ENCODE measurements at regions not wholly inside any gene's neighbourhood (a gene's known extent, or its start where the extent isn't known, plus 50 kb on each side); places are given as distances from the start of the nearest gene placed in this dataset.

DNA sequence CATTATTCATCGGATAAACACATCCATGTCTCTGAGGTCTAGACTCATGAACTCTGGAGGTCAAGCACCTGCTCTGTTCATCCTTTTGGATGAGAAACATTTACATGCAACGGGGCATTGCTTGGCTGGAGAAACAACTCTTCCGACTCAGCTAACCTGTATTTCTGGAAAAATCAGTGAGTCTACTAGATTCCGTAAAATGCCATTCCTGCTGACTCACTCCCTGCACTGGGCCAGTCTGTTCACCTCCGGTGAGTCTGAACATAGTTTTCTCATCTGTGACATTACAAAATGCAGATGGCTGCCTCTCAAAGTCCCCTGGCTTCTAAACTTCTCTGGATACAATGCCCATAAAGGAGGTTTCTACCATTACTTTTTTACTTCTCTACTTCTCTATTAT is 185.7 kb upstream of the HS3ST1 start:
- POLR2A ChIA-PET (ENCODE audit: partially characterized antibody) = no interaction called here
- FAIRE-seq (no peak), DNase-seq (ENCODE audit: low read depth in 1 of 2, low spot score in 2 of 2) (no peak)
- Histone ChIP-seq H3K18ac (ENCODE audit: extremely low read depth, low read length) (no peak overlapping the region), H2BK120ac (replicated peaks; ENCODE audit: low read depth, low read length) (no peak overlapping the region), H3K56ac (replicated peaks; ENCODE audit: insufficient read length, low read depth, low read length) (no peak overlapping the region), H3K27ac (ENCODE audit: low read depth, low read length) (no peak overlapping the region), H3K36me3 (ENCODE audit: control insufficient read depth in 2 of 4, insufficient read depth in 4 of 4, low read length in 3 of 4) (no peaks in the 10 kb centered on the region), H3K79me1 (ENCODE audit: low read depth, low read length) (no peaks in the 10 kb centered on the region), H3K27me3 (replicated peaks in 1 of 4; ENCODE audit: control insufficient read depth in 3 of 4, extremely low read depth in 1 of 4, insufficient read depth in 3 of 4, low read length in 3 of 4) (no peaks in the 10 kb centered on the region), H3K23me2 (ENCODE audit: low read depth, low read length) (no peaks in the 10 kb centered on the region), H4K8ac (ENCODE audit: extremely low read depth, insufficient read depth, low read length) (no peak overlapping the region), H3K4me3 (ENCODE audit: extremely low read depth in 1 of 4, insufficient read depth in 2 of 4, low read depth in 3 of 4, low read length in 4 of 4) (no peak overlapping the region), H2BK5ac (ENCODE audit: low read depth, low read length) (no peak overlapping the region), H3K9me3 (ENCODE audit: insufficient read depth in 2 of 2, low read depth in 1 of 2, low read length in 1 of 2) (no peaks in the 10 kb centered on the region), H2BK12ac (ENCODE audit: low read depth, low read length) (no peak overlapping the region), H4K5ac (ENCODE audit: insufficient read length, low read depth, low read length) (no peak overlapping the region), H3K14ac (ENCODE audit: insufficient read length) (no peak overlapping the region), H3K79me2 (ENCODE audit: control insufficient read depth in 1 of 2, insufficient read depth in 2 of 2, low read length in 2 of 2) (no peaks in the 10 kb centered on the region), H4K20me1 (replicated peaks in 1 of 2; ENCODE audit: control insufficient read depth in 1 of 2, insufficient read depth in 2 of 2, low read length in 2 of 2) (no peaks in the 10 kb centered on the region), H3K4me2 (ENCODE audit: insufficient read depth in 1 of 2, low read depth in 2 of 2, low read length in 2 of 2) (no peak overlapping the region), H3K9ac (replicated peaks in 1 of 4; ENCODE audit: extremely low read depth in 1 of 4, low read depth in 3 of 4, low read length in 3 of 4) (no peak overlapping the region), H3K23ac (ENCODE audit: insufficient read length) (no peak overlapping the region), H3K4ac (replicated peaks; ENCODE audit: insufficient read length, low read depth, low read length) (no peak overlapping the region), H2AFZ (ENCODE audit: low read length) (peak overlapping the region; percentile 71; the same call in 1 of the 2 replicates), H4K91ac (replicated peaks; ENCODE audit: insufficient read length, low read length) (no peak overlapping the region), H2BK15ac (ENCODE audit: low read length) (no peak overlapping the region), H2AK5ac (ENCODE audit: low read depth, low read length) (no peak overlapping the region), H3K4me1 (replicated peaks in 1 of 4; ENCODE audit: control insufficient read depth in 3 of 4, insufficient read depth in 4 of 4, low read length in 3 of 4) (no peaks in the 10 kb centered on the region), H2BK20ac (ENCODE audit: low read length) (no peak overlapping the region)
- TF ChIP-seq CHD2 (IDR thresholded peaks at IDR 0.05; ENCODE audit: low read length) (no peak), HDAC6 (IDR thresholded peaks at IDR 0.05; ENCODE audit: low read depth, low read length) (no peak), CHD1 (IDR thresholded peaks at IDR 0.05; ENCODE audit: low read depth, low read length) (no peak)
- TF ChIP-seq, protein P1, sequence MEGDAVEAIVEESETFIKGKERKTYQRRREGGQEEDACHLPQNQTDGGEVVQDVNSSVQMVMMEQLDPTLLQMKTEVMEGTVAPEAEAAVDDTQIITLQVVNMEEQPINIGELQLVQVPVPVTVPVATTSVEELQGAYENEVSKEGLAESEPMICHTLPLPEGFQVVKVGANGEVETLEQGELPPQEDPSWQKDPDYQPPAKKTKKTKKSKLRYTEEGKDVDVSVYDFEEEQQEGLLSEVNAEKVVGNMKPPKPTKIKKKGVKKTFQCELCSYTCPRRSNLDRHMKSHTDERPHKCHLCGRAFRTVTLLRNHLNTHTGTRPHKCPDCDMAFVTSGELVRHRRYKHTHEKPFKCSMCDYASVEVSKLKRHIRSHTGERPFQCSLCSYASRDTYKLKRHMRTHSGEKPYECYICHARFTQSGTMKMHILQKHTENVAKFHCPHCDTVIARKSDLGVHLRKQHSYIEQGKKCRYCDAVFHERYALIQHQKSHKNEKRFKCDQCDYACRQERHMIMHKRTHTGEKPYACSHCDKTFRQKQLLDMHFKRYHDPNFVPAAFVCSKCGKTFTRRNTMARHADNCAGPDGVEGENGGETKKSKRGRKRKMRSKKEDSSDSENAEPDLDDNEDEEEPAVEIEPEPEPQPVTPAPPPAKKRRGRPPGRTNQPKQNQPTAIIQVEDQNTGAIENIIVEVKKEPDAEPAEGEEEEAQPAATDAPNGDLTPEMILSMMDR (IDR thresholded peaks at IDR 0.05; ENCODE audit: control extremely low read depth in 1 of 3, insufficient read depth in 1 of 3, low read depth in 1 of 3, low read length in 3 of 3) = no peak
- TF ChIP-seq, protein P2, sequence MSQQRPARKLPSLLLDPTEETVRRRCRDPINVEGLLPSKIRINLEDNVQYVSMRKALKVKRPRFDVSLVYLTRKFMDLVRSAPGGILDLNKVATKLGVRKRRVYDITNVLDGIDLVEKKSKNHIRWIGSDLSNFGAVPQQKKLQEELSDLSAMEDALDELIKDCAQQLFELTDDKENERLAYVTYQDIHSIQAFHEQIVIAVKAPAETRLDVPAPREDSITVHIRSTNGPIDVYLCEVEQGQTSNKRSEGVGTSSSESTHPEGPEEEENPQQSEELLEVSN (IDR thresholded peaks at IDR 0.05) = no peak
- CTCF ChIA-PET (ENCODE audit: partially characterized antibody) = interaction anchor here (1.1 kb wide), 1 partner anchor 10 kb away, joined by 3 read pairs; no protein-coding TSS in a partner anchor
- WGBS, 2 experiments (ENCODE audit: extremely low coverage in 1 of 2, insufficient coverage in 1 of 2, insufficient read length in 1 of 2, insufficient replicate concordance in 2 of 2, low coverage in 1 of 2, low lambda C conversion rate in 2 of 2, missing lambda C conversion rate in 1 of 2) = 90% methylated on average over 5 of the region's 5 CpGs; no CpG with 5 or more reads in 1 of the 2 experiments
